Stomach (tissue), 8 donors: ENCODE measurements at regions not wholly inside any gene's neighbourhood (a gene's known extent, or its start where the extent isn't known, plus 50 kb on each side); places are given as distances from the start of the nearest gene placed in this dataset.

Experiments
- DNase-seq, 2 donors: peaks; one replicate each; pipeline versions ENCODE4 v3.0.0 to v3.0.0-alpha.2; 2013 to 2019
- H3K27ac ChIP-seq, 5 donors: fragments of 200-600 bp in 4 of 5; sonication (generic) in 4 of 5; one replicate each; pipeline ENCODE4 v1.5.1; 2013 to 2019; ENCODE audit warnings: mild to moderate bottlenecking in 1 of 5, moderate library complexity in 1 of 5
- H3K27me3 ChIP-seq, 3 donors: fragments of 200-600 bp; sonication (generic); one replicate each; pipeline ENCODE4 v1.5.1; 2017 to 2019; ENCODE audit warnings: mixed run types in 1 of 3
- H3K36me3 ChIP-seq, 4 donors: fragments of 200-600 bp; sonication (generic); 1 replicate in 3 of 4; 2 replicates in 1 of 4; pipeline ENCODE4 v1.5.1; 2016 to 2019
- H3K4me1 ChIP-seq, 4 donors: fragments of 200-600 bp; sonication (generic); one replicate each; pipeline ENCODE4 v1.5.1; 2016 to 2019
- H3K4me3 ChIP-seq, 4 donors: fragments of 200-600 bp; sonication (generic) in 3 of 4; one replicate each; pipeline ENCODE4 v1.5.1; 2016 to 2019; ENCODE audit warnings: mild to moderate bottlenecking in 1 of 4
- H3K9me3 ChIP-seq, 4 donors: fragments of 200-600 bp; sonication (generic); one replicate each; pipeline ENCODE4 v1.5.1; 2016 to 2019
- EP300 ChIP-seq: sonication (generic); formaldehyde crosslinking; IDR thresholded peaks from one replicate; pipeline ENCODE4 v1.6.1; 2017; ENCODE audit warnings: antibody characterized with exemption
- POLR2A ChIP-seq, 4 donors: fragments of 450-650 bp; IDR thresholded peaks; one replicate each; pipeline ENCODE4 v1.6.1; 2016; ENCODE audit warnings: antibody characterized with exemption in 4 of 4, control low read depth in 2 of 4, mild to moderate bottlenecking in 1 of 4, moderate library complexity in 1 of 4
- POLR2AphosphoS5 ChIP-seq, 3 donors: sonication (generic); formaldehyde crosslinking; IDR thresholded peaks; one replicate each; pipeline ENCODE4 v1.6.1; 2016; ENCODE audit warnings: antibody characterized with exemption in 3 of 3
- WGBS, 5 donors: extraction: QIAGEN DNeasy Blood & Tissue Kit in 3 of 5; methylation state at CpG; one replicate each; pipeline versions ENCODE4 v1.1.5 to v1.1.7; 2013 to 2018; 5-methylcytosine and 5-hydroxymethylcytosine counted together
- intact Hi-C: fragments of 100-400 bp; cut with DNase I; formaldehyde crosslinking; loops from one replicate; pipeline ENCODE4 v1.15.1; 2023; ENCODE audit warnings: low total_unique reads
- TF ChIP-seq, protein P1 (sequence below), 7 experiments: fragments of 450-650 bp in 4 of 7; fragments of 200-600 bp in 3 of 7; sonication (generic) in 3 of 7; IDR thresholded peaks; one replicate each; pipeline ENCODE4 v1.5.1; 2016 to 2019; ENCODE audit warnings: antibody characterized with exemption in 7 of 7, control low read depth in 2 of 7, mild to moderate bottlenecking in 1 of 7
- donor health status: healthy with polysubstance abuse.
- donor health status: Bipolar disorder and iron deficiency.
- donor health status: healthy.

- WGBS, 5 donors: 71 to 85% (median 77%) methylated on average over 7 of the region's 7 CpGs
- no peak overlapping the region for H3K27ac ChIP-seq
- DNase-seq: peak in 1 of 2 donors; percentile 49
- no peak overlapping the region for H3K4me3 ChIP-seq
- H3K27me3 ChIP-seq: no peaks in the 10 kb centered on the region
- H3K36me3 ChIP-seq: no peaks in the 10 kb centered on the region
- intact Hi-C loops: no loop called here
- no peaks in the 10 kb centered on the region for H3K9me3 ChIP-seq
- TF ChIP-seq, protein P1, sequence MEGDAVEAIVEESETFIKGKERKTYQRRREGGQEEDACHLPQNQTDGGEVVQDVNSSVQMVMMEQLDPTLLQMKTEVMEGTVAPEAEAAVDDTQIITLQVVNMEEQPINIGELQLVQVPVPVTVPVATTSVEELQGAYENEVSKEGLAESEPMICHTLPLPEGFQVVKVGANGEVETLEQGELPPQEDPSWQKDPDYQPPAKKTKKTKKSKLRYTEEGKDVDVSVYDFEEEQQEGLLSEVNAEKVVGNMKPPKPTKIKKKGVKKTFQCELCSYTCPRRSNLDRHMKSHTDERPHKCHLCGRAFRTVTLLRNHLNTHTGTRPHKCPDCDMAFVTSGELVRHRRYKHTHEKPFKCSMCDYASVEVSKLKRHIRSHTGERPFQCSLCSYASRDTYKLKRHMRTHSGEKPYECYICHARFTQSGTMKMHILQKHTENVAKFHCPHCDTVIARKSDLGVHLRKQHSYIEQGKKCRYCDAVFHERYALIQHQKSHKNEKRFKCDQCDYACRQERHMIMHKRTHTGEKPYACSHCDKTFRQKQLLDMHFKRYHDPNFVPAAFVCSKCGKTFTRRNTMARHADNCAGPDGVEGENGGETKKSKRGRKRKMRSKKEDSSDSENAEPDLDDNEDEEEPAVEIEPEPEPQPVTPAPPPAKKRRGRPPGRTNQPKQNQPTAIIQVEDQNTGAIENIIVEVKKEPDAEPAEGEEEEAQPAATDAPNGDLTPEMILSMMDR (IDR thresholded peaks at IDR 0.05): no peak
- TF ChIP-seq POLR2AphosphoS5 (IDR thresholded peaks at IDR 0.05) (no peak), POLR2A (IDR thresholded peaks at IDR 0.05) (no peak), EP300 (no peak)
- H3K4me1 ChIP-seq: no peaks in the 10 kb centered on the region
Observed at GRCh38 chr20:48265791-48266190, 480.5 kb upstream of the SULF2 start.

GRCh38 chr20:48262955-48263354, 477.7 kb upstream of the SULF2 start:
- H3K9me3 ChIP-seq: no peaks in the 10 kb centered on the region
- no peak overlapping the region for H3K27ac ChIP-seq
- H3K27me3 ChIP-seq: no peaks in the 10 kb centered on the region
- no peaks in the 10 kb centered on the region for H3K36me3 ChIP-seq
- intact Hi-C loops: no loop called here
- DNase-seq: no peak
- TF ChIP-seq EP300 (no peak), POLR2A (IDR thresholded peaks at IDR 0.05) (no peak), POLR2AphosphoS5 (IDR thresholded peaks at IDR 0.05) (no peak)
- TF ChIP-seq, protein P1 (IDR thresholded peaks at IDR 0.05): no peak
- no peaks in the 10 kb centered on the region for H3K4me1 ChIP-seq
- no peak overlapping the region for H3K4me3 ChIP-seq

- no peaks in the 10 kb centered on the region for H3K4me1 ChIP-seq
- H3K36me3 ChIP-seq: no peaks in the 10 kb centered on the region
- H3K27ac ChIP-seq: no peak overlapping the region
- intact Hi-C loops: no loop called here
- no peak for DNase-seq
- no peak overlapping the region for H3K4me3 ChIP-seq
- H3K9me3 ChIP-seq: no peaks in the 10 kb centered on the region
- 69 to 90% (median 84%) methylated on average over 7 of the region's 7 CpGs for WGBS, 5 donors
- TF ChIP-seq, protein P1 (IDR thresholded peaks at IDR 0.05): no peak
- TF ChIP-seq POLR2A (IDR thresholded peaks at IDR 0.05) (no peak), POLR2AphosphoS5 (IDR thresholded peaks at IDR 0.05) (no peak), EP300 (no peak)
- no peaks in the 10 kb centered on the region for H3K27me3 ChIP-seq
Observed at GRCh38 chr20:48262466-48262865, 477.2 kb upstream of the SULF2 start.

DNA sequence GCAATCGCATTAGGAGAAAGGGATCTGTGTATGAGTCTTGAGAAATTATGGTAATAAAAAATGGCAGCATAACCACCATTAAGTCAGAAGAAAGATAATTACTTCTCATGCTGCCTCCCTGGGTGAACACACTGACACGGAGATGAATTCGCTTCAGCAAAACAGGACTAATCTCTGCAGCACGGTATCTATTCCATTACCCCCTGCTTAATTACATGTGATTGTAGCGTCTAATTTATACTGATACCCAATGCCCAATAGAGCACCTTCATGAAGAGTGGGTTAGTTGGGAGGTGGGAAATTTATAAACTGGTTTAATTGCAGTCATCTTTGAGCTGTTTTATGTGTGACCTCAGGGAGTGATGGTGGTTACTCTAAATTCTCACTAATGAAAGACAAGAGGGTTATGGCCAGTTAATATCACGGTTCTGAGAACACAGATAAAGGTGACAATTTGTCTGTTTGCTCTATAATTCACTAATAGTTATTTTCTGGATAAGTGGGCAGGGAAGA, 476.2 kb upstream of the SULF2 start:
- H3K9me3 ChIP-seq: peaks cover 0 to 6% (median 3%) of the 10 kb centered on the region in 4 donors
- H3K27me3 ChIP-seq: no peaks in the 10 kb centered on the region
- no peak overlapping the region for H3K4me3 ChIP-seq
- H3K27ac ChIP-seq: no peak overlapping the region
- no peaks in the 10 kb centered on the region for H3K4me1 ChIP-seq
- H3K36me3 ChIP-seq: no peaks in the 10 kb centered on the region
- no peak for TF ChIP-seq EP300
- TF ChIP-seq POLR2A (IDR thresholded peaks at IDR 0.05): no peak
- no peak for TF ChIP-seq POLR2AphosphoS5 (IDR thresholded peaks at IDR 0.05)
- TF ChIP-seq, protein P1 (IDR thresholded peaks at IDR 0.05): no peak
- intact Hi-C loops: no loop called here
- WGBS, 5 donors: 87 to 92% (median 91%) methylated on average over 6 of the region's 6 CpGs
- no peak for DNase-seq
